Ovary (tissue), 3 donors: ENCODE measurements at regions not wholly inside any gene's neighbourhood (a gene's known extent, or its start where the extent isn't known, plus 50 kb on each side); places are given as distances from the start of the nearest gene placed in this dataset.

ENCODE experiments used
- POLR2A ChIP-seq: fragments of 450-650 bp; IDR thresholded peaks from one replicate; pipeline ENCODE4 v1.6.1; 2017; ENCODE audit warnings: antibody characterized with exemption, mild to moderate bottlenecking, moderate library complexity
- TF ChIP-seq, protein P1 (sequence below), 3 donors: fragments of 450-650 bp in 2 of 3; fragments of 200-600 bp in 1 of 3; IDR thresholded peaks; one replicate each; pipeline versions ENCODE4 v1.5.1 to v1.8.0; 2016 to 2022; ENCODE audit warnings: antibody characterized with exemption in 3 of 3, mild to moderate bottlenecking in 1 of 3
- donor health status: DM: no; HTN: no; CAD: no.

GRCh38 chr13:109968876-109969577 is 182.6 kb upstream of the IRS2 start:
- TF ChIP-seq, protein P1, sequence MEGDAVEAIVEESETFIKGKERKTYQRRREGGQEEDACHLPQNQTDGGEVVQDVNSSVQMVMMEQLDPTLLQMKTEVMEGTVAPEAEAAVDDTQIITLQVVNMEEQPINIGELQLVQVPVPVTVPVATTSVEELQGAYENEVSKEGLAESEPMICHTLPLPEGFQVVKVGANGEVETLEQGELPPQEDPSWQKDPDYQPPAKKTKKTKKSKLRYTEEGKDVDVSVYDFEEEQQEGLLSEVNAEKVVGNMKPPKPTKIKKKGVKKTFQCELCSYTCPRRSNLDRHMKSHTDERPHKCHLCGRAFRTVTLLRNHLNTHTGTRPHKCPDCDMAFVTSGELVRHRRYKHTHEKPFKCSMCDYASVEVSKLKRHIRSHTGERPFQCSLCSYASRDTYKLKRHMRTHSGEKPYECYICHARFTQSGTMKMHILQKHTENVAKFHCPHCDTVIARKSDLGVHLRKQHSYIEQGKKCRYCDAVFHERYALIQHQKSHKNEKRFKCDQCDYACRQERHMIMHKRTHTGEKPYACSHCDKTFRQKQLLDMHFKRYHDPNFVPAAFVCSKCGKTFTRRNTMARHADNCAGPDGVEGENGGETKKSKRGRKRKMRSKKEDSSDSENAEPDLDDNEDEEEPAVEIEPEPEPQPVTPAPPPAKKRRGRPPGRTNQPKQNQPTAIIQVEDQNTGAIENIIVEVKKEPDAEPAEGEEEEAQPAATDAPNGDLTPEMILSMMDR (IDR thresholded peaks at IDR 0.05) = no peak
- no peak for TF ChIP-seq POLR2A
